Medulla oblongata (tissue), 1 donor: ENCODE measurements at regions not wholly inside any gene's neighbourhood (a gene's known extent, or its start where the extent isn't known, plus 50 kb on each side); places are given as distances from the start of the nearest gene placed in this dataset.
A peak's percentile ranks its signal among the peaks of the same experiment; 100 is the strongest.

ENCODE experiments used
- DNase-seq: peaks from one replicate; pipeline ENCODE4 v3.0.0-alpha.2; 2015; ENCODE audit errors: extremely low spot score

DNA sequence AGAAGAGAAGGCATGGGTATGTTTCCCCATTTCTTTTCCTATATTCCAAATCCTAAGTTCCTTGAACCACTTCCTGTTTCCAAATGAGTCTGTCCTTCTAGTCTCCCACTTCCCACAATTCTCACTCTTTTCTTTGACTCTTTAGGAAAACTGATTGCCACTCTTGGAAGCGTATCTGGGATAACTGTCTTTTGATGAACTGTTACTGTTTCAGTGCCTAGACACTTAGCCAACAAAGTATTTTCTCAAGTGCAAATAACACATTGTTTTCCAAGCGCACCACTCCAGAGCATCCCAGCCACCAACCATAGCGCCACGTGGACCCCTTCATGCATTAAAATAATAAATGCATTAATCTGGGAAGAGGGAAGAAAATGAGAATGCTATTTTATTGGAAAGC is 342.8 kb downstream of the MTX2 start:
- DNase-seq, result no peak

DNA sequence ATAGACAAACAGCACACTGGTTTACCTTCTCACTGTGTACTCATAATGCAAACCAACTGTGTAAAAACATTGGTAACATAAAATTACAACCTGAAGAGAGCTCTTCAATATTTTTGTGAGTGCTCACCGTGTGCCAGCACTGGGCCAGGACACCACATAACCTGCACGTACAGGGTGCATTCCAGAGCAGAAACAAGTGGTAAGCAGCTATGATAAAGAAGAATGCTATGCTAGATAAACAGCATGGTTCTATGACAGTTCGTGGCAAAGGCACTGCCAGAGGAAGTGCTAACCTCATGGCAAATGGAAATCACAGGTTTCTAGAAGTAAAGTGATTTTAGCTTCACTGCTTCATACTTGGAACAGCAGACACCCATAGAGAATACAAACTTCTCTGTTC is 343.5 kb downstream of the MTX2 start:
- DNase-seq, result no peak

DNA sequence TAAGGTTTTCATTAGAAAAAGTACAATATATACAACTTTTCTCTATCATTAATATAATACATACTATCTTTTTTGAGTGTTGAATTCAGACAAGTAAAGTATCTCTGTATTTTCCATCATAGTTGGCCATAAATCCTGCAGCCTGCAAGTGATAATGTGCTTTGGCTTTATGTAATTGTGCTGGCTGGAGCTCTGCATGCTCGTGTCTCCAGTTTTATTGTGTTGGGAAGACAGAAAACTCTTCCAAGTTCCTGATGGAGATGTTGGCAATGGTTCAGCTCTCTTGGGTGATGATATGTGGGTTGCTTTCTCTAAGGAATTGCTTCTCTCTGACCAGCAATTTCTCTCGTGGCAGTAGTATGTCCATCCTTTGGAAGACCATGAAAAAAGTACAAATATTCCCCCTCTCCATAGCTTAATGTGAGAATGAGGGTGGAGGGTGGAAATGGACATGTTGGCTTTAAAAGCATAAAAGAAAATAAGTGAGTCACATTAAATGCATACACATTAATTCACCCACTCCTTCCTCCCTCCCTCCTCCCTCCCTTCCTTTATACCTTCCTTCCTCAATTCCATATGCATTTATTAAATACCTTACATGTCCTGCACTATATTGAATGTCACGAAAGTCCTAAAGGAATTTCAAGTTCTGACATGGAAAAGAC is 344.2 kb downstream of the MTX2 start:
- DNase-seq, result peak; percentile 16

DNA sequence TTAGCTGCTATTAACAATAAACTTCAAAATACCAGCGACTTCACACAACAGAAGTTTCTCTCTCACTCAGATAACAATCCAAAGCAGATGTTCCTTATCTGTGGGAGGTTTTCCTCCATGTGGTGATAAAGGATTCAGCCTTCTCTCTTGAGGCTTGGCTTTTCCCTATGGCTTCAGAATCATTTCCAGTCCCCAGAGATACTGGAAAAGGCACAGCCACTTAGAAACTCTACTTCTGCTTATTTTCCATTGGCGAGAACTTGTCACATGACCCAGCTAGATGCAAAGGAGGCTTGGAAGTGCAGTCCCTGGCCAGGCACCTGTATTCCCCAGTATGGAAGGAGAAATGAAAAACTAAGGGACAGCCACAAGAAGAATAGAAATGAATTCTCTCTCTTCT is 344.8 kb downstream of the MTX2 start:
- no peak for DNase-seq

DNA sequence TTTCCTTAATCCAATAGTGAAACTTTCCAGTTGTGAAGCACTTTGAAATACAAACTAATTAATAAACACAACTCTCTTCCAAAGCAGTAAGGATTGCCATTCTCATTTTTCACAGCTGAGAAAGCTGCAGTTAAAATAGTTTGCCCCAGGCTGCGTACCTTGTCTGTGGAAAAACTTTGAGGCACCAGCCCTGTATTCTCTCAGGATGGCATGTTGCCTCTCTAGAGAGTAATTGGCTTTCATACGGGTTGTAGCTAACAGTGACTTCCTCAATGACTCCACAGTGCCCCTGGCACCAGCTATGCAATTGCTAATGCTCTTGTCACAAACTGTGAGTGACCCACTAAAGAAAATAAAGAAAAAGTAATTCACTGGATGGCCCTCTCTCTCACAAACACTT is 345.7 kb downstream of the MTX2 start:
- DNase-seq, result peak; percentile 41

DNA sequence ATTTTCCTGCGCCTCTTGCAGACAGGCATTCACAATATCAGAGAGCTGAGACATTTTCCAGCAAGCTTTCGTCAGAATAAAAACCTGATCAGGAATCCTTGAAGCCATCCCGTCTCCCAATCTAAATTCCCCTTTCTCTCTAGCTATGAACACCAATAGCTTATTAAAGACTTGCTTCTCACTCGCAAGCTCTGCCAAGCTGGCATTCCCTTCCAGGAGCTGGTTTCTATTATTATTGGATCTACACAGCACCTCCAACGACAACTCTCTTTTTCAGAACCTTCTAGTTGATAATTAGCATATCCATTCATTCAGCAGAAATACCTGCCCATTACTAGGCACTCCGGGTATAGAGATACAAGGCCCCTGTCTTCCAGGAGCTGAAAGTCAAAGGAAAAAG is 350.3 kb downstream of the MTX2 start:
- no peak for DNase-seq

DNA sequence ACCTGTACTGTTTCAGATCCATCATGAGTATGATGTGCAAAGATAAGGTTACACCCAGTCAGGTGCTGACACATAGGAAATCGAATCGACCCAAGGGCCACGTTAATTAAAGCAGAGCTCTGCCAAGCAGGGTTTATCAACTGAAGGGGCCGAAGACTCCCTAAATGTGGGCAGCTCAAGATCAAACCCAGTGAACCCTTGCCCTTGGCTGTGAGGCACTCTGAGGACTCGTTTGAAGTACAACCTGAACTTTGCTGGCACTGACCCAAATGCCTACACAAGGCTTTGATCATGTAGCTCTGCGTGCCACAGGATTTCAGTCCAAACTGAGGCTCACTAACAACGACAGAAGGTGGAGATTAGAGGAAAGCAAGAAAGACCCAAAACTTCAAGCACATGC is 352.1 kb downstream of the MTX2 start:
- no peak for DNase-seq

DNA sequence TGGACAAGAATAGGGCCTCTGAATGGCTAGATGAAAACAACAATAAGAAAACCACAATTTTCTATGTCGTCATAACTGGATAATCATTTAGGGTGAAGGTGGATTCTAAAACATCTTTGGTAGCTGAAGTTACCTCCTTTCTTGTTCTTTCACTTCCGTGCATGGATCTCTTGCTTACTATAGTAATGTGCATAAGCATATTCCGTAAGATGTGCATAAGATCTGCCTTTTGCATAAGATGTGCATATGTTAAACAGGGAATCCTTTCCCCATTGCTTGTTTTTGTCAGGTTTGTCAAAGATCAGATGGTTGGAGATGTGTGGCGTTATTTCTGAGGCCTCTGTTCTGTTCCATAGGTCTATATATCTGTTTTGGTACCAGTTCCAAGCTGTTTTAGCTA is 353.6 kb downstream of the MTX2 start:
- no peak for DNase-seq

DNA sequence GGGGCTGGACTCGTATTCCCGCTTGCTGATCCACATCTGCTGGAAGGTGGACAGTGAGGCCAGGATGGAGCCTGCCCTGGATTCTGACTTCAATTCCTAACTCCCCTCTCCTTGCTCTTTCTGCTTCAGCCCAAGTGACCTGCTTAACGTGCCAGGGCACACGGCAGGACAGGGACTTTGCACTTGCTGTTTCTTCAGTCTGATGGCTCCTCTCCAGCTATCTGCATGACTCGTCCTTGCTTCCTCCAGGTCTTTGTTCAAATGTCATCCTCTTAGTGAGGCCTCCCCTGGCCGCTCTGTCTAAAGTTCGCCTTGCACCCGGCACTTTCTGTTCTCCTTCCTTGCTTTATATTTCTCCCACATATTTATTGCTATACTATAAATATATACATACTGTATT is 357.6 kb downstream of the MTX2 start:
- no peak for DNase-seq

DNA sequence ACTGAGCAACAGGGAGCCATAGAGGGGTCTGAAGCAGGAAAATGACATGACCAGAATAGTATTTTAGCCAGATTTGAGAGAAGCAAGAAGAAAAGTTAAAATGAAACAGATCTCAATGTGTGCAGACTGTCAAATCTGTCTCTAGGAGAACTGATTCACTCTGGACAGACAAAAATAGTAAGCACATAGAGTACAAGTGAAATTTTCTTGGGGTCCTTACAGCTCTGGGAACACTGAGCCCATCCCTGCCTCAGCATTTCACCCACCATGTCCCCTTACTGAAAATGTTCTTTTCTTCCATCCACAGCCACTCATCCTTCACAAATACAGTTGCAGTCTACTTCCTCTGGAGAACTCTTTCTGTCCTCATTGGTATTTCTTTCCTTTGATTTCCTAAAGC is 359.2 kb downstream of the MTX2 start:
- no peak for DNase-seq

DNA sequence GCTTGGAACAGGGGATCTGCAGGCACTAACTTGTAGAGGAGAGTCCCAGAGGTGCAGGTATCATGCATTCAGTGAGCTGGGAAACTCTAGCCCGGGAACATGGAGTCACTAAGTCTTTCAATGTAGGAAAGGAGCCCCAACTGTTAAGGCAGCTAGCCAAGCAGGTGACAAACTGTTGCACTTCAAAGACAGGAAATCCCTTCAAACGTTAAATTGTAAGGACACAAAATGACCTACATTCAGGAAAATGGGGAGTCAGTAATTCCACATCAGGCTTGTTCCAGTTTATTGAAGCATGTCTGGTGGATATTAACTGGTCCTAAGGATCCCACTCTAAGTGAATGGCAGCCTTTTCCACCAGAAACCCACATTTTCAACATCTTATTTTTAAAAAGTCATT is 364.5 kb downstream of the MTX2 start:
- DNase-seq, result no peak

DNA sequence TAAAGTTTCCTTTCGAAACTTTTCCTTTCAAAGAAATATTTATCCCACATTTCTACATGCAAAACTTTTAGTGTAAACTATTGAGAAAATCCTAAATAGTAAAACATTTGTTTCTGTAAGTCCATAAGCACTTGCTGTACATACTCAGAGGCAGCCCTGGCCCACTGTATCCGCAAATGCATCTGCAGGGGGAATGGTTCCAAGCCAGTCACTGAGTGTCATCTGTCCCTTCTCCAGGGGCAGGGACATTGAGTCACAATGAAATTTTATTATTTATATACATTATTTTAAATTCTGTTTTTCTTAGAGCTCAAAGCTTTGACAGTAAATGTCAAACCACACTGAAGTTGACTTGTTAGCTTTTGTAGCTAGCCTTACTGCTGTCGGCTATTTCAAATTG is 367.2 kb downstream of the MTX2 start:
- no peak for DNase-seq

DNA sequence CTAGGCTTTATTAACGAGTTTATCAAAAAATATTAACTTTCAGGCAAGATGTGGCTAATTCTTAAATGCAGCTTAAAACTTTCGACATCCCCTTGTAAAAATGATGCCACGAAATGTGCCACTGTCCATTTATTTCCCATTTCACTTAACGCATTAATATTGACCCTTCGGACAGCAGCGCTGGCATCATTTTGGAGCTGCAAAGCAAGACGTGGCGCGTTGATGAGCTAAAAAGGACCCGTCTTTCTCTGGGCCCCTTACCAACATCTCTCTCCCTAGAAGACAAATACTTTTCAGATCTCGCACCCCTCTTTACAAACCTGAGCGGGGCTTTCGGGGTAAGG is 367.9 kb downstream of the MTX2 start:
- no peak for DNase-seq

DNA sequence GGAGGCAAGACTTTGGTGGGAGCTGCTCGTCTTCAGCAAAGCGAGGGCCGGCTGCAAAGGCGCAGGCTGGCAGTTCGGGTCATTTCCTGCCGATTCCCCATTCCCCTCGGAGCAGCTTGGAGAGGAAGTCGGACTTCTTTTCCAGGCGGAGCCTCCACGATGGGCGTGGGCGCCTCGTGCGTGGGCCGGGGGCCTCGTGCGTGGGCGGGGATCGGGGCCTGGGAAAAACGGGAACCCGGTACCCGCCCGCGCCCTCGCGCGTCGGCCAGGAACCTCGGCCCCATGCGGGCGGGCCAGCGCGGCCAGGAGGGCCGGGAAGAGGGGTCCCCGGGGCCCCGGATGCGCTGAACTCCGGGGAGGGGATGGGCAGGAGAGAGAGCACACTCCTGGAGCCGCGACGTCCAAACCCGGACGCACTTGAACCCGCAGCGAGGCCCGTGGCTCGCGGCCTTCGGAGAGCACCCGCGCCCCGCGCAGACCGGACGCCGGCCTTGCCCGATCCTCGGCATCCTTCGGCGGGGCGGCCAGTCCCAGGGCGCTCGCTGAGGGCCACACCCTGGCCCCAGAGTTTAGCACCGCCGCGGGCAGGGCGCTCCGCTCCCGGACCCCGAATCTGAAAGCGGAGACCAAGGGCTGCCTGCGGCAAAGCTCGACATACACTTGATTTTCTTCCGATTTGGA is 368.4 kb downstream of the MTX2 start:
- DNase-seq, result no peak

DNA sequence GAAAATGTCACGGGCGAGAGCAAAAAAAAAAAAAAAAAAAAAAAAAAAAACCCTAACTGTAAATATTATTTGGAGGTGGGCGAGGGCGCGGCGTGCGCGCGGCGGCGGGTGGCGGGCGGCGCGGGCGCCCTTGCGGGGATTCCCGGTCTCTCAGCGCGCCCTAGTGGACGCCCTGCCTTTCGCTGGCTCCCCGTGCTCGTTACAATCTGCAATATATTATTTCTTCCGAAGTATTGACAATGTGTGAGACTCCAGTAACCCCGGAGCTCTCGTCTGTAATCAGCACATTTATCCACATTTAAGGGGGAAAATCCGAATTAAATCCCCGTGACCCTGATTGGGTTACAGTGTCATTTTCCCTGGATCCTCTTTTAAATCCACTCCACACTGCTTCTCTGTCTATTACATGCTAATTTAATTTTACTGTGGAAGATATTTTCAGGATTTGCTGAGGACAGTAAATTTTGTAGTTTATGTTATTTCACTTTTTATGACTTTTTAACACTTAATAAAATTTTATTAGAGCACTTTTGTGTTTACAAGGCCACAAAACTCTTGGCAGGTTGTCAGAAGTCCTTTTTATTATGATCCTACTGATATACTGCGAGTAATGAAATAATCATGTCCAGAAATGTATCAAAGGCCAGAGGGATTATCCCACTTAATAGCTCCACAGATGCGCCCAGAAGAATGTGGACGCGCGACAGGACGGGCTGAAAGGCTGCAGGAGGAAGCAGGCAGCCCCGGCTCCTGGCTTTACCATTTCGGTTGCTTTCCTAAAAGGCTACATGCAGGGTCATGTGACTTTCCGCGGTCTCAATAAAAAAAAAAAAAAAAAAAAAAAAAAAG is 369.1 kb downstream of the MTX2 start:
- DNase-seq, result peak; percentile 68

DNA sequence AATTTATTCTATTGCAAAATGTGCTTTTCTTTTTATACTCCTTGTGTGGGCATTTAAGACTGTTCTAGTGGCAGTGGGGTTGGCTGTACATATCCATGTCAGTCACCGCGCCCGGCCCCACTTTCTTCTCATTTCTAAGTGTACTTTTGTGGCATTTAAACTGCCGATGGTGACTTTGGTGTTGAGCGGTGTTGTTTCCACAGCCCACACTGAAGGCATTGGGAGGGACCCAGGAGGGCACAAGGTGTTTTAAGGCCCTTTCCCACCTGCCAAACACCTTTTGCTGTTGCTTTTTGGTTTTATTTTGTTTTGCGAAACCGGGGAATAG is 369.7 kb downstream of the MTX2 start:
- DNase-seq, result no peak

DNA sequence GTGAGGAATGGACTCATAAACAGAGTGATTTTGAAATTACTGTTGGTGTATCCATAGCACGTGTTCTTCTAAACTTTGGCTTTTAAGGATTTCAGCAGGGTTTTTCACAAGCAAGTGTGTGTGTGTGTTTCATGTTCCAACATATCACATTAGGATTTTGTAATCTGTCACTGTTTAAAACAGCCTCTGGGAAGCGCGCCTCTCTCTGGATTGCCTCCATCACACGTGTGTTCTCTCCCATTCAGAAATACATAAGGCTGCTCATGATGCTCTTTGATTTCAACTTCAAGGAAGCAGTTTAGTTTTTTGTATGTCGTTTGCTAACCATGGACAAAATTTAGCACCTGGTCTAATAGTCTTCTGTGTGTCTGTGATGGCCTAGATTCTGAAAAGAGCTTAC is 370.4 kb downstream of the MTX2 start:
- no peak for DNase-seq

DNA sequence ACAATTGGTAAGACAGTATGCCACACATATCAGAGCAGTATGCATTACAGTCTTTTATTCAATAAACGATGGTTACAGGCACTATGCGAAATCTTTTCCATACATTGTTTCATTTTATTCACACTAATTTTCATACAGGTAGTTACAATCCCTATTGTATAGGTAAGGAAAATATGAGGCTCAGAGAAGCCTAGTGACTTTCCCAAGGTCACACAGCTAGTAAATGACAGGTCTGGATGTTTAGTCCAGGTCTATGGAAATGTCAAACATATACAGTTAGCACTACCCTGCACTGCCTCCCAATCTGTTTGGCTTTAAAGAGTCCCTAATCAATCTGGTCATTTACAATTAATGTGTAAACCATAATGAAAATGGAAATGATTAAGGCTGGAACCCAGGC is 372.2 kb downstream of the MTX2 start:
- DNase-seq, result no peak

DNA sequence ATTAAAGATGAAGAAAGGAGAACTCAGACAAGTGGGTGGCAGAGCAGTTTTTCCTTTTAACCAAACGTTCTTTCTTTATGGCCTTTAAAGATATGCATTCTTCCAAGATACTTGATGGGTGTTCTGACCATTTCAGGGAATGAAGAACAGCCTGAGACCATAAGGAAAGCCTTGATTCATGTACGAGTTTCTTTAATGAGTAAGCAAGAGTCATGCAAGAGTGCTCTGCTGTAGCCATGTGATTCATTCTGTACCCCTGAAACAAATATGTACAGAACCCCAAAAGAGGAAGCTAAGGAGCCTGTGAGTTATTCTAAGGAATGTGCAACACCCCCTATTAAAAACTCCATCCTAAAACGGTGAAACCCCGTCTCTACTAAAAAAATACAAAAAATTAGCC is 372.8 kb downstream of the MTX2 start:
- DNase-seq, result no peak

DNA sequence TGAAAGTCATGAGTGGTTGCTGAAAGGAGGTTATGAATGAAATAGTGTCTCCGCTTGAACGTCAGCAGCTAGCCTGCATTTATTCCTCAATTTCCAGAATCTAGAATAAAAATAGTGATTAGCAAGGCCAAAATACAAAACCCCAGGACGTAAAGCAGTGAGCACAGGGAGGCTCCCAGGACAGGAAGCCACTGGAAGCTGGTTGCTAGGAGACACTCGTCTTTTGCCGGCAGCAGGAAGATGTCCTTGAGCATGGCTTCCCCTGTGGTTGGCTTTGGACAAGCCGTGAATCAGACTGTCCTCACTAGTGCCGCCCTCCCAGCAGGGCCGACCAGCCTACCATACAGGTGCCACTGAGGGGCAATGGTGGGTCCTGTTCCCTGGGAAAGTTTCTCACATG is 374.4 kb downstream of the MTX2 start:
- no peak for DNase-seq

DNA sequence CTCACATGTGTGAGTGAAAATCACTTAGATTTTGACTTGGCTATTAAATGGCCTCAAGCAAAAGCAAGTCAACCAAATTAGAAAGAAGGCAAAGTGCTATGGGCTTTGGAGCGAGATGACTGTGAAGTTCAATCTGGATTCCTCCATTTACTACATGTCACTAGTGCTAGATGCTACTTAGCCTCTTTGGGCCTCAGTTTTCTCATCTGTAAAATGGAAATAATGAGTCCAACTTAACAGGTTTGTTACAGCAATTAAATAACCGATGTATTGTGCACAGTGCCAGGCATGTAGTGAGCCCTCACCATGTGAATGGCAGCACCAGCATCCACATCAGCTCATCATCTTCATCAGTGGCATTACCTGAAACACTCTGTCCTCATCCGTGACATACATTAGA is 376.3 kb downstream of the MTX2 start:
- DNase-seq, result no peak

DNA sequence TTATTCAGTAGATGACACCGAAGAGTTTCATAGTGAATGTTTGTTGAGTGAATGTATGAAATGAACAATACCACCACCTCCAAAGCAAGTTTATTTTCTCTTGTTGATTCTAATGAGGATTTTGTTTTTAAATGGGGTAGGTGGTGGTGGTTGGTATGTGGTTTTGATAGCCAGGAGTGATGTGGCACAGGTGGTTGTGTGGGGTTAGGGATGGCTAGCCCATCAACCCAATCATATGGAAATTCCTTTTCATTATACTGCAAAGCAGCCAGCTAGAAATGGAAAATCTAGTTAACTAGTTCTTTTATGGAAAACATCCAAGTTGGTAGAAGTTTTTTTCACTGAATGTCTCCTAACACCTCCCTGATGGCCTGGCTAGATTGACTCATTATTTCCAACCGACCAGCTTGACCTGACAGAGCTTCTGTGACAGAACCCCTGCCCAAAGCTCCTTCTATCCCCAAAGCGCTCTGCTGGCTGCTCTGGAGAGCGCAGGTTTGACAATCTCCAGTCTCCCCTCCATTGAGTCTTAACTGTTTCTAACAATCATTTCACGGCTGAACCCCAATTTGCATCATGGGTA is 376.9 kb downstream of the MTX2 start:
- no peak for DNase-seq
